LNCAP (cell line): ENCODE measurements at regions not wholly inside any gene's neighbourhood (a gene's known extent, or its start where the extent isn't known, plus 50 kb on each side); places are given as distances from the start of the nearest gene placed in this dataset.

Source experiments
- TF ChIP-seq, protein P1 (sequence below): fragments of 450-650 bp; IDR thresholded peaks from 2 replicates; pipeline ENCODE4 v1.5.1; 2017; ENCODE audit warnings: mild to moderate bottlenecking

DNA sequence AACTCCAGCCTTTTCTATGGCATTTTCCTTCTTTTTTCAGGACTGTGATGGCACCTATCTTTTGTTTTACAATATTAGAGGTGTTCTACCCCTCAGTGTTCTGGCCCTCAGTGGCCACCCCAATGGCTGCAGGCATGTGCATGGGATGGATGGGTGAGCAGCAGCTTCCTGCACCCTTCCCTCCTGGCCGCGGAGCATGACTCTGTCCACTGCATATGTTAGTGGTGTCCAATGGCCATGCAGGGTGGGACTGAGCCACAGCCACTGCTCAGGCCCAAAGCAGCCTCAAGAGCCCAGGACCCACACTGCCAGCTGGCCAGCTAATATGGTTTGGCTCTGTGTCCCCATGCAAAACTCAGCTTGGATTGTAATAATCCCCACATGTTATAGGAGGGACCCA, 1032.3 kb upstream of the FBXO33 start:
- TF ChIP-seq, protein P1, sequence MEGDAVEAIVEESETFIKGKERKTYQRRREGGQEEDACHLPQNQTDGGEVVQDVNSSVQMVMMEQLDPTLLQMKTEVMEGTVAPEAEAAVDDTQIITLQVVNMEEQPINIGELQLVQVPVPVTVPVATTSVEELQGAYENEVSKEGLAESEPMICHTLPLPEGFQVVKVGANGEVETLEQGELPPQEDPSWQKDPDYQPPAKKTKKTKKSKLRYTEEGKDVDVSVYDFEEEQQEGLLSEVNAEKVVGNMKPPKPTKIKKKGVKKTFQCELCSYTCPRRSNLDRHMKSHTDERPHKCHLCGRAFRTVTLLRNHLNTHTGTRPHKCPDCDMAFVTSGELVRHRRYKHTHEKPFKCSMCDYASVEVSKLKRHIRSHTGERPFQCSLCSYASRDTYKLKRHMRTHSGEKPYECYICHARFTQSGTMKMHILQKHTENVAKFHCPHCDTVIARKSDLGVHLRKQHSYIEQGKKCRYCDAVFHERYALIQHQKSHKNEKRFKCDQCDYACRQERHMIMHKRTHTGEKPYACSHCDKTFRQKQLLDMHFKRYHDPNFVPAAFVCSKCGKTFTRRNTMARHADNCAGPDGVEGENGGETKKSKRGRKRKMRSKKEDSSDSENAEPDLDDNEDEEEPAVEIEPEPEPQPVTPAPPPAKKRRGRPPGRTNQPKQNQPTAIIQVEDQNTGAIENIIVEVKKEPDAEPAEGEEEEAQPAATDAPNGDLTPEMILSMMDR: no peak

- TF ChIP-seq, protein P1: no peak
Observed at GRCh38 chr14:40463886-40464285, 1031.7 kb upstream of the FBXO33 start.

- TF ChIP-seq, protein P1: no peak
Observed at GRCh38 chr14:40452674-40453073, 1020.4 kb upstream of the FBXO33 start.

- TF ChIP-seq, protein P1: no peak
Observed at GRCh38 chr14:40447017-40447416, 1014.8 kb upstream of the FBXO33 start.

- TF ChIP-seq, protein P1: no peak
Observed at GRCh38 chr14:40445020-40445419, 1012.8 kb upstream of the FBXO33 start.

GRCh38 chr14:40436551-40436950, 1004.3 kb upstream of the FBXO33 start:
- TF ChIP-seq, protein P1: no peak

DNA sequence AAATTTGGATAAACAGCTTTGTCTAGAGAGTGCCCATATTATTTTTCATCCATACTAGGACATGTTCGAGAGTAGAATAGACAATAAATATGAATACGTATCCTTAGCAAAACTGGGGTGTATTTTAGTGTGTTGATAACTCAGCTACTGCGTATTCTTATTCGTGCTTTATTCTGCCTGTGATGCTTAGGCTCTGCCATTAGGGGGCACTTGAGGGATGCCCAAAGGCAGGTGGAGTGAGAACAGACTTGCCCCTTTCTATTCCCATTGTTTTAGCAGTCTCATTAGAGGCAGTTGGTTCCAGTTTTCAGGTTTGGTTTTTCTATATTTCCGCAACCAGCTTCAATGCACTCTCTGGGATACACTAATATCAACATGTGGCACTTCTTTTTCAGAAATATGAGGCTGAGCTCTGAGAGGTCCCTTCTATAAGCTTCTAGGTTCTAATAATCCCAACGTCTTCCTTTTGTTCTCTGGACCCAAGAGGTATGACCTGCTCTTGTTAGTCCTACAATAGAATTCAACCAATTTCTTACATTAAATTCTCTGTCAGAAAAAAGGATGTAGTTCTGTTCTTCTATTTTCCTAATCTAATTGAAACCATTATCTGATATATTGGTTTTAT, 985.7 kb upstream of the FBXO33 start:
- TF ChIP-seq, protein P1: peak; percentile 86

GRCh38 chr14:40416565-40416964, 984.3 kb upstream of the FBXO33 start:
- TF ChIP-seq, protein P1: no peak
